ENCODE measurements at regions not wholly inside any gene's neighbourhood (a gene's known extent, or its start where the extent isn't known, plus 50 kb on each side); places are given as distances from the start of the nearest gene placed in this dataset.

- TF ChIP-seq CTCF (IDR thresholded peaks at IDR 0.05) (no peak), POLR2A (IDR thresholded peaks at IDR 0.05) (no peak)
Observed at GRCh38 chr4:156303708-156304107, 350.0 kb upstream of the CTSO start.

All from body of pancreas (tissue), 4 donors.